ENCODE measurements at regions not wholly inside any gene's neighbourhood (a gene's known extent, or its start where the extent isn't known, plus 50 kb on each side); places are given as distances from the start of the nearest gene placed in this dataset.
A peak's percentile ranks its signal among the peaks of the same experiment; 100 is the strongest.

- no peaks in the 10 kb centered on the region for H3K9me3 ChIP-seq (ENCODE audit: low read depth, low read length)
- H3K27ac ChIP-seq (ENCODE audit: low read depth, low read length) = no peak overlapping the region
- H3K4me3 ChIP-seq (ENCODE audit: insufficient read depth, low read length) = no peak overlapping the region
- H3K27me3 ChIP-seq (ENCODE audit: insufficient read depth, low read length) = no peaks in the 10 kb centered on the region
- no peak for TF ChIP-seq CTCF (IDR thresholded peaks at IDR 0.05; ENCODE audit: extremely low read depth, low read depth, low read length)
- H2AFZ ChIP-seq (ENCODE audit: low read length) = peak overlapping the region; percentile 49
- H4K20me1 ChIP-seq (ENCODE audit: insufficient read depth, low read length) = no peaks in the 10 kb centered on the region
- no peaks in the 10 kb centered on the region for H3K36me3 ChIP-seq (ENCODE audit: insufficient read depth, low read length)
- DNase-seq (ENCODE audit: insufficient read length, low spot score, missing footprints) = no peak
- H3K79me2 ChIP-seq (ENCODE audit: insufficient read depth, low read length) = no peaks in the 10 kb centered on the region
- H3K4me2 ChIP-seq (ENCODE audit: insufficient read depth, low read length) = no peak overlapping the region
- H3K4me1 ChIP-seq (ENCODE audit: insufficient read depth, low read length) = peaks cover 25% of the 10 kb centered on the region
Measured at GRCh38 chr10:52454491-52454890, 140.4 kb downstream of the DKK1 start.

- Histone ChIP-seq H3K4me3 (ENCODE audit: insufficient read depth, low read length) (no peak overlapping the region), H4K20me1 (ENCODE audit: insufficient read depth, low read length) (no peaks in the 10 kb centered on the region), H3K36me3 (ENCODE audit: insufficient read depth, low read length) (no peaks in the 10 kb centered on the region), H3K79me2 (ENCODE audit: insufficient read depth, low read length) (no peaks in the 10 kb centered on the region), H3K4me2 (ENCODE audit: insufficient read depth, low read length) (no peak overlapping the region), H3K27me3 (ENCODE audit: insufficient read depth, low read length) (no peaks in the 10 kb centered on the region), H3K27ac (ENCODE audit: low read depth, low read length) (no peak overlapping the region), H2AFZ (ENCODE audit: low read length) (peak overlapping the region; percentile 49), H3K4me1 (ENCODE audit: insufficient read depth, low read length) (peaks cover 25% of the 10 kb centered on the region), H3K9me3 (ENCODE audit: low read depth, low read length) (no peaks in the 10 kb centered on the region)
- TF ChIP-seq CTCF (IDR thresholded peaks at IDR 0.05; ENCODE audit: extremely low read depth, low read depth, low read length) = no peak
- DNase-seq (ENCODE audit: insufficient read length, low spot score, missing footprints) = no peak
Measured at GRCh38 chr10:52455098-52455497, 141.0 kb downstream of the DKK1 start.

GRCh38 chr10:52459097-52459496 lies 145.0 kb downstream of the DKK1 start:
- H3K27me3 ChIP-seq (ENCODE audit: insufficient read depth, low read length) = no peaks in the 10 kb centered on the region
- no peak overlapping the region for H2AFZ ChIP-seq (ENCODE audit: low read length)
- no peak for DNase-seq (ENCODE audit: insufficient read length, low spot score, missing footprints)
- H3K4me1 ChIP-seq (ENCODE audit: insufficient read depth, low read length) = peaks cover 14% of the 10 kb centered on the region
- no peak overlapping the region for H3K27ac ChIP-seq (ENCODE audit: low read depth, low read length)
- no peak overlapping the region for H3K4me3 ChIP-seq (ENCODE audit: insufficient read depth, low read length)
- no peaks in the 10 kb centered on the region for H3K79me2 ChIP-seq (ENCODE audit: insufficient read depth, low read length)
- H3K4me2 ChIP-seq (ENCODE audit: insufficient read depth, low read length) = no peak overlapping the region
- H3K36me3 ChIP-seq (ENCODE audit: insufficient read depth, low read length) = no peaks in the 10 kb centered on the region
- no peaks in the 10 kb centered on the region for H3K9me3 ChIP-seq (ENCODE audit: low read depth, low read length)
- TF ChIP-seq CTCF (IDR thresholded peaks at IDR 0.05; ENCODE audit: extremely low read depth, low read depth, low read length) = no peak
- H4K20me1 ChIP-seq (ENCODE audit: insufficient read depth, low read length) = no peaks in the 10 kb centered on the region

- no peaks in the 10 kb centered on the region for H4K20me1 ChIP-seq (ENCODE audit: insufficient read depth, low read length)
- H3K79me2 ChIP-seq (ENCODE audit: insufficient read depth, low read length) = no peaks in the 10 kb centered on the region
- H2AFZ ChIP-seq (ENCODE audit: low read length) = peak overlapping the region; percentile 56
- H3K4me1 ChIP-seq (ENCODE audit: insufficient read depth, low read length) = peaks cover 14% of the 10 kb centered on the region
- TF ChIP-seq CTCF (IDR thresholded peaks at IDR 0.05; ENCODE audit: extremely low read depth, low read depth, low read length) = no peak
- no peak overlapping the region for H3K27ac ChIP-seq (ENCODE audit: low read depth, low read length)
- no peaks in the 10 kb centered on the region for H3K36me3 ChIP-seq (ENCODE audit: insufficient read depth, low read length)
- no peaks in the 10 kb centered on the region for H3K9me3 ChIP-seq (ENCODE audit: low read depth, low read length)
- no peaks in the 10 kb centered on the region for H3K27me3 ChIP-seq (ENCODE audit: insufficient read depth, low read length)
- no peak for DNase-seq (ENCODE audit: insufficient read length, low spot score, missing footprints)
- no peak overlapping the region for H3K4me3 ChIP-seq (ENCODE audit: insufficient read depth, low read length)
- H3K4me2 ChIP-seq (ENCODE audit: insufficient read depth, low read length) = no peak overlapping the region
Measured at GRCh38 chr10:52463826-52464225, 149.7 kb downstream of the DKK1 start.
